Sigmoid colon (tissue), 6 donors: ENCODE measurements at regions not wholly inside any gene's neighbourhood (a gene's known extent, or its start where the extent isn't known, plus 50 kb on each side); places are given as distances from the start of the nearest gene placed in this dataset.
"Not testable (repeated sequence)": the region's sequence is repeated elsewhere in the genome, so short reads cannot be mapped to it uniquely, and the experiment has no call there.

Experiments
- DNase-seq: peaks from one replicate; pipeline ENCODE4 v3.0.0-alpha.2; 2019
- H3K27ac ChIP-seq, 4 donors: fragments of 200-600 bp; sonication (generic); one replicate each; pipeline ENCODE4 v1.5.1; 2016 to 2019; ENCODE audit warnings: mild to moderate bottlenecking in 1 of 4
- H3K27me3 ChIP-seq, 3 donors: fragments of 200-600 bp; sonication (generic); one replicate each; pipeline ENCODE4 v1.5.1; 2019; ENCODE audit warnings: mild to moderate bottlenecking in 1 of 3
- H3K36me3 ChIP-seq, 4 donors: fragments of 200-600 bp; sonication (generic); one replicate each; pipeline ENCODE4 v1.5.1; 2016 to 2019
- H3K4me1 ChIP-seq, 4 donors: fragments of 200-600 bp; sonication (generic); one replicate each; pipeline ENCODE4 v1.5.1; 2017 to 2019
- H3K4me3 ChIP-seq, 4 donors: fragments of 200-600 bp; sonication (generic); one replicate each; pipeline ENCODE4 v1.5.1; 2017 to 2019; ENCODE audit warnings: mild to moderate bottlenecking in 2 of 4, moderate library complexity in 1 of 4
- H3K9me3 ChIP-seq, 4 donors: fragments of 200-600 bp in 3 of 4; sonication (generic) in 3 of 4; one replicate each; pipeline versions ENCODE4 v1.5.1 to v1.6.1; 2013 to 2019
- EP300 ChIP-seq, 4 donors: sonication (generic); formaldehyde crosslinking; IDR thresholded peaks; one replicate each; pipeline ENCODE4 v1.6.1; 2017; ENCODE audit warnings: antibody characterized with exemption in 4 of 4
- POLR2A ChIP-seq, 2 donors: fragments of 450-650 bp; IDR thresholded peaks; one replicate each; pipeline ENCODE4 v1.6.1; 2016; ENCODE audit warnings: antibody characterized with exemption in 2 of 2, mild to moderate bottlenecking in 2 of 2, moderate library complexity in 2 of 2
- POLR2AphosphoS5 ChIP-seq, 4 donors: sonication (generic); formaldehyde crosslinking; IDR thresholded peaks; one replicate each; pipeline ENCODE4 v1.6.1; 2017; ENCODE audit warnings: antibody characterized with exemption in 4 of 4
- WGBS, 2 donors: extraction: QIAGEN DNeasy Blood & Tissue Kit; methylation state at CpG; one replicate each; pipeline ENCODE4 v1.1.7; 2013; 5-methylcytosine and 5-hydroxymethylcytosine counted together
- intact Hi-C: fragments of 100-400 bp; cut with DNase I; formaldehyde crosslinking; loops from one replicate; pipeline ENCODE4 v1.15.1; 2023
- TF ChIP-seq, protein P1 (sequence below), 4 experiments: fragments of 450-650 bp in 3 of 4; fragments of 200-600 bp in 1 of 4; IDR thresholded peaks; one replicate each; pipeline ENCODE4 v1.5.1; 2016 to 2019; ENCODE audit warnings: antibody characterized with exemption in 4 of 4, mild to moderate bottlenecking in 3 of 4, moderate library complexity in 2 of 4
- donor health status: healthy with polysubstance abuse.
- donor health status: healthy.

DNA sequence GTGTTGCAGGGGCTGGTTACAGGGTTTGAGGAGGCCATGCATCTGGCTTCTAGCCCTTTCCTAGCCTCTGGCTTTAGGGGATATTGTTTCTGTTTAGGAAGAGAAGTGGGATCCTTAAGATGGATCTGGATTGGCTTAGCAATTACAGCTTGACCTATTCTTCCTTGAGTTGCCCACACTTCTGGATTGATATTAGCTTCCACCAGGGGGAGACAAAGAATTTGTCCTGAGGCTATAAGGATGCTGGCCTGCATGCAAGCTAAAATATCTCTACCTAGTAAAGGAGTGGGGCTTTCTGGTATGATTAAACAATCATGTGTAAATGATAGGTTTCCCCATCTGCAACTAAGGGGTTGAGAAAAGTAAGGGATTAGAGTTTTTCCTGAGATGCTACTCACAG lies 117.2 kb downstream of the TEX13C start:
- Histone ChIP-seq H3K4me3 (no peak overlapping the region), H3K27me3 (no peaks in the 10 kb centered on the region), H3K36me3 (no peaks in the 10 kb centered on the region), H3K27ac (no peak overlapping the region), H3K4me1 (no peaks in the 10 kb centered on the region), H3K9me3 (no peaks in the 10 kb centered on the region)
- intact Hi-C loops, result no loop called here
- no peak for DNase-seq
- no peak for TF ChIP-seq POLR2A (IDR thresholded peaks at IDR 0.05)
- no peak for TF ChIP-seq EP300 (IDR thresholded peaks at IDR 0.05)
- TF ChIP-seq POLR2AphosphoS5 (IDR thresholded peaks at IDR 0.05), result no peak
- TF ChIP-seq, protein P1, sequence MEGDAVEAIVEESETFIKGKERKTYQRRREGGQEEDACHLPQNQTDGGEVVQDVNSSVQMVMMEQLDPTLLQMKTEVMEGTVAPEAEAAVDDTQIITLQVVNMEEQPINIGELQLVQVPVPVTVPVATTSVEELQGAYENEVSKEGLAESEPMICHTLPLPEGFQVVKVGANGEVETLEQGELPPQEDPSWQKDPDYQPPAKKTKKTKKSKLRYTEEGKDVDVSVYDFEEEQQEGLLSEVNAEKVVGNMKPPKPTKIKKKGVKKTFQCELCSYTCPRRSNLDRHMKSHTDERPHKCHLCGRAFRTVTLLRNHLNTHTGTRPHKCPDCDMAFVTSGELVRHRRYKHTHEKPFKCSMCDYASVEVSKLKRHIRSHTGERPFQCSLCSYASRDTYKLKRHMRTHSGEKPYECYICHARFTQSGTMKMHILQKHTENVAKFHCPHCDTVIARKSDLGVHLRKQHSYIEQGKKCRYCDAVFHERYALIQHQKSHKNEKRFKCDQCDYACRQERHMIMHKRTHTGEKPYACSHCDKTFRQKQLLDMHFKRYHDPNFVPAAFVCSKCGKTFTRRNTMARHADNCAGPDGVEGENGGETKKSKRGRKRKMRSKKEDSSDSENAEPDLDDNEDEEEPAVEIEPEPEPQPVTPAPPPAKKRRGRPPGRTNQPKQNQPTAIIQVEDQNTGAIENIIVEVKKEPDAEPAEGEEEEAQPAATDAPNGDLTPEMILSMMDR (IDR thresholded peaks at IDR 0.05), result no peak

DNA sequence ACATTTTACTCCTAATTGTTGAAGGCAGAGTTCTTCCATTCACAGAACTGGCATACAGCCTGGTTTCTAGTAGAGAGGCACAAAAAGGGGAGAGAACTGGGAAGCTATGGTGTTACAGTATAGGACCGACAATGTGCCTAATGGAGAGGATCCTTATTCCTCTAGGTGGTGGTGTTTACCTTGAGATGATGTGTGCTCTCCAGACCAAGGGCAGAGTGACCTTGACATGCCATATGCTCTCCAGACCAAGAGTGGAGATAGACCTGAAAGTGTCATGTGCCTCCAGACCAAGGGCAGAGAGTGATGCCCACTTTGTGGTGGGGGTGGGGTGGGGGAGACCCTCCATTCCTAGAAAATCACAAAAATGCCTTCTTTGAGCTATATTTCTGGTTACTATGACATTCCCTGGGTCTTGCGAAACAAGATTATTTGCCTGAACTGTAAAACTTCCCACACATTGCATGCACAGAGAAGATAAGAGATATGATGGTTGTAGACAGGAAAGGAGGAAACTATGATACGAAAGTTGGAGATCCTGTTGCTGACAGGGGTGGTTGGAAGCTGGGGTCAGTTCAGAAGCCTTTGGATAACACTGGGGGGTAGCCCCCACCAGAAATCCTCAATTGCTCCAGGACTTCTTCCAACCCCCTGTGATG lies 119.7 kb downstream of the TEX13C start:
- WGBS, 2 donors, result 82 to 88% methylated on average over 3 of the region's 3 CpGs
- intact Hi-C loops, result no loop called here
- Histone ChIP-seq H3K27me3 (no peaks in the 10 kb centered on the region), H3K4me1 (no peaks in the 10 kb centered on the region), H3K4me3 (no peak overlapping the region), H3K36me3 (no peaks in the 10 kb centered on the region), H3K9me3 (no peaks in the 10 kb centered on the region), H3K27ac (no peak overlapping the region)
- DNase-seq, result no peak
- TF ChIP-seq EP300 (IDR thresholded peaks at IDR 0.05) (no peak), POLR2A (IDR thresholded peaks at IDR 0.05) (no peak), POLR2AphosphoS5 (IDR thresholded peaks at IDR 0.05) (no peak)
- TF ChIP-seq, protein P1 (IDR thresholded peaks at IDR 0.05), result no peak

DNA sequence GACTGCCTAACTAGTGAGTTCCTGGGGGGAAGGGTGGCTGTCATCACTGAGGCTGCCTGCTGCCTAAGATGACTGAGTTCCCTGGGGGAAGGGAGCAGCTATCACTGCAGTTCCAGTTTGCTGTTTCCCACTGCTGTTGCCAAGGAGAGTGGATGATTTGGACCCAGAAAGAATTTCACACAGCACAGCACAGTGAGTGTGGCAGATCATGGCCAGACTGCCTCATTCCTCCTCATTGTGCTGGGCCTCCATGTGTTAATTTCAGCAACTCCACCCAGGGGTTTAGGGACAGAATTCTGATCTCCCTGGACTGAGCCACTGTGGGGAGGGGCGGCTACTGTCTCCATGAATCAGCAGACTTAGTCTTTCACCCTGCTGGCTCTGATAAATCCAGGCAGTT lies 125.0 kb downstream of the TEX13C start:
- Histone ChIP-seq H3K27me3 (no peaks in the 10 kb centered on the region), H3K4me3 (no peak overlapping the region), H3K4me1 (no peaks in the 10 kb centered on the region), H3K9me3 (no peaks in the 10 kb centered on the region), H3K36me3 (no peaks in the 10 kb centered on the region), H3K27ac (no peak overlapping the region)
- 70 to 89% methylated on average over 1 of the region's 1 CpG for WGBS, 2 donors
- intact Hi-C loops, result no loop called here
- TF ChIP-seq, protein P1 (IDR thresholded peaks at IDR 0.05), result no peak
- no peak for TF ChIP-seq POLR2A (IDR thresholded peaks at IDR 0.05)
- no peak for TF ChIP-seq EP300 (IDR thresholded peaks at IDR 0.05)
- no peak for TF ChIP-seq POLR2AphosphoS5 (IDR thresholded peaks at IDR 0.05)
- DNase-seq, result no peak

DNA sequence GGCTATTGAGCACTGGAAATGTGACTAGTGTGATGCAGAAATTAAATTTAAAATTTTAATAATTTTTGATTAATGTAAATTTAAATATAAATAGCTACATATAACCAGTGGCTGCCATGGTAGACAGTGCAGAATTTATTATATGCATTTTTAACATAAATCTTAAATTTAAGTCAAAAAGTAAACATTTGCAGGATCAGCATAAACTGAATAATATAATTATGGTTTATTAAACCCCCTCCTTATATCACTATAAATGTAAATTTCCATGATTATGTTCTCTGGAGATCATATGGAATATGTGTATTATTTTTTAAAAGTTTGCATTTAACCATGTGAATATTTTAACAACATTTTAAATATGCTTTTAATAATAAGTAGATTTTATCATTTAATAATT lies 155.8 kb downstream of the TEX13C start:
- Histone ChIP-seq H3K36me3 (no peaks in the 10 kb centered on the region), H3K27me3 (no peaks in the 10 kb centered on the region), H3K4me3 (no peak overlapping the region), H3K27ac (no peak overlapping the region), H3K9me3 (no peaks in the 10 kb centered on the region), H3K4me1 (no peaks in the 10 kb centered on the region)
- intact Hi-C loops, result no loop called here
- TF ChIP-seq POLR2A (IDR thresholded peaks at IDR 0.05), result no peak
- TF ChIP-seq, protein P1 (IDR thresholded peaks at IDR 0.05), result no peak
- no peak for DNase-seq

DNA sequence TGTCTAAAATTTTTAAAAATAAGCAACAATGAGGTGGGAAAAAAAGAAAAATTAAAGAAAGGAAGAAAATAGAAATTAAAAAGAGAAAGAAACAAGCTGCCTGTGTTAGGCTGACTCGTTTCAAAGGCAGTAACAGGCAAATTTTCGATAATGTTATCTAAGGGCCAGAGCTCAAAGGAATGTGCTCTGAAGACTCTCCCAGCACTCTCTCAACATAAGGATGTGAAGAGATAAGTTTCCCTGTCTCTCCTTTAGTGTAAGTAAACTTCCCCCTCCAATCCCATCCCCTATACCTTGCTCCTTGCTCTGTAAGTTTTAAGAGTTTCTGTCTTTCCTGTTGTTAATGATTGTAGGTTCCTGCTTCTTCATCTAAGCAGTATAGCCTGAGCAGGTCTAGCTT lies 172.8 kb downstream of the TEX13C start:
- Histone ChIP-seq H3K27ac (no peak overlapping the region), H3K4me1 (no peaks in the 10 kb centered on the region), H3K4me3 (no peak overlapping the region), H3K36me3 (no peaks in the 10 kb centered on the region), H3K9me3 (no peaks in the 10 kb centered on the region), H3K27me3 (no peaks in the 10 kb centered on the region)
- 43 to 56% methylated on average over 2 of the region's 2 CpGs for WGBS, 2 donors
- no peak for DNase-seq
- intact Hi-C loops, result no loop called here
- no peak for TF ChIP-seq POLR2A (IDR thresholded peaks at IDR 0.05)
- TF ChIP-seq EP300 (IDR thresholded peaks at IDR 0.05), result no peak
- TF ChIP-seq, protein P1 (IDR thresholded peaks at IDR 0.05), result no peak
- no peak for TF ChIP-seq POLR2AphosphoS5 (IDR thresholded peaks at IDR 0.05)

DNA sequence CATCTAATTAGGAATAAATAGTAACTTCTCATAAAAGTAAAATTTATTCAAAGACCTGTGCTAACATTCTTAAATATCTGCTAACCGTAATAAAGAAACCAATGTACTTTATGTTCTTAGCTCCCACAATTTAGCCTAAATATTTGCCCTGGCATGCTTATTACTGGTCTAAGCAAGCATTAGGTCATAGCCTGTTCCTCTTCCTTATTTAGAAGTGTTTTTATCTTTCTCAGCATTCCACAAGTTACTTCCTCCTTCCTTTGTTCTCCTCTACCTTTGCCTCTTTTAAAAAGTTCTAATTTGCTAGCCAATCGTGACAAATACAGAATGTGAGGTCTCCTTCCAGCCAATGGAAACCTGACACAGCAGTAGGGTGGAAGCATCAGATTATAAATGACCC lies 173.3 kb downstream of the TEX13C start:
- H3K4me1 ChIP-seq, DNase-seq, H3K4me3 ChIP-seq, H3K9me3 ChIP-seq, H3K27ac ChIP-seq, H3K36me3 ChIP-seq, H3K27me3 ChIP-seq, intact Hi-C loops: not testable (repeated sequence)
- 50 to 51% methylated on average over 2 of the region's 2 CpGs for WGBS, 2 donors
